Duodenal mucosa (tissue), 2 donors: ENCODE measurements at regions not wholly inside any gene's neighbourhood (a gene's known extent, or its start where the extent isn't known, plus 50 kb on each side); places are given as distances from the start of the nearest gene placed in this dataset.

Source experiments
- H3K27ac ChIP-seq: one replicate; pipeline ENCODE4 v1.7.0; 2013; ENCODE audit warnings: low read depth, low read length
- H3K27me3 ChIP-seq, 2 donors: one replicate each; pipeline ENCODE4 v1.7.0; 2013; ENCODE audit warnings: low read length in 2 of 2, control low read depth in 1 of 2; ENCODE audit not compliant: insufficient read depth in 2 of 2, control insufficient read depth in 1 of 2
- H3K36me3 ChIP-seq, 2 donors: one replicate each; pipeline ENCODE4 v1.7.0; 2013; ENCODE audit warnings: low read length in 2 of 2, control low read depth in 1 of 2; ENCODE audit not compliant: insufficient read depth in 2 of 2, control insufficient read depth in 1 of 2
- H3K4me1 ChIP-seq, 2 donors: one replicate each; pipeline ENCODE4 v1.7.0; 2013; ENCODE audit warnings: low read length in 2 of 2, control low read depth in 1 of 2; ENCODE audit not compliant: insufficient read depth in 2 of 2, control insufficient read depth in 1 of 2
- H3K4me3 ChIP-seq, 2 donors: one replicate each; pipeline ENCODE4 v1.7.0; 2013; ENCODE audit warnings: low read length in 2 of 2, low read depth in 1 of 2
- H3K9ac ChIP-seq, 2 donors: one replicate each; pipeline ENCODE4 v1.7.0; 2013; ENCODE audit warnings: low read length in 2 of 2, low read depth in 1 of 2
- H3K9me3 ChIP-seq, 2 donors: one replicate each; pipeline ENCODE4 v1.7.0; 2013; ENCODE audit warnings: low read length in 2 of 2, control low read depth in 1 of 2; ENCODE audit not compliant: control insufficient read depth in 1 of 2

DNA sequence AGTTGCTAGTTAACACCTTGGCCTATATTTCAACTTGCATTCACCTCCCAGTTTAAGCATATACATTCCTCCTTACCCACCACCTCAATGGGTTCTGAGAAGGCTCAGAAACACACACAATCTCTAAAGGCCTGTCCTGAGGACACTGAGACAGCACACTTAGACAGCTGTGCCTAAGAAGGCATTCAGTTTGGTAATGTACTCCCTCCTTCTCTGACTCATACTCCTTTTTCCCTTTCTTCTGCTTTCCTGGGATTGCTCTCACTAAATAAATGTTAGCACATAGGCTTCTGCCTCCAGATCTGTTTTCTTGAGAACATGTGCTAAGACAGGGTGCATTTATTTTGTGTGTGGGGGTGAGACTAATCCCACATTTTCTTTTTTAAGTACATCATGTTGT, 456.8 kb upstream of the CDH6 start:
- Histone ChIP-seq H3K27ac (no peak overlapping the region), H3K4me3 (no peak overlapping the region), H3K4me1 (no peaks in the 10 kb centered on the region), H3K9ac (no peak overlapping the region), H3K36me3 (no peaks in the 10 kb centered on the region), H3K9me3 (no peaks in the 10 kb centered on the region), H3K27me3 (no peaks in the 10 kb centered on the region)

DNA sequence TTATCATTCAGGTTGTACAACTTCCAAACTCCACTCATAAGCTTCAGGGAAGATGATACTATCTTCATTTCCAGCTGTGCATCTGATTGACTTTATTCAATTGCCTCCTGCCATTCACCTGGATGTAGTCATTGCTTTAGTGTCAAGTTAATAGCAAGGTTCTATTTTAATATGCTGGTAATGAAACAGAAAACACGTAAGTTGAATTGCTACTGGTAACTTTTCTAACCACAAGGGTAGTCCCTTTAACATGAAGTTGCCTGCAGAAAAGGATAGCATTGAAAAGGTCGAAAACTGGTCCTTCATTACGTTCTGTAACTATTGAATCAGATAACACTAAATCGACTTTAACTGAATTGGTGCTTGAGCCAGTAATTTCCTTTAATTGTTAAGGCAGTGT, 459.4 kb upstream of the CDH6 start:
- H3K9ac ChIP-seq, result no peak overlapping the region
- H3K36me3 ChIP-seq, result no peaks in the 10 kb centered on the region
- no peaks in the 10 kb centered on the region for H3K4me1 ChIP-seq
- H3K27ac ChIP-seq, result no peak overlapping the region
- no peaks in the 10 kb centered on the region for H3K9me3 ChIP-seq
- H3K27me3 ChIP-seq, result no peaks in the 10 kb centered on the region
- no peak overlapping the region for H3K4me3 ChIP-seq

- Histone ChIP-seq H3K9me3 (no peaks in the 10 kb centered on the region), H3K27me3 (no peaks in the 10 kb centered on the region), H3K36me3 (no peaks in the 10 kb centered on the region), H3K9ac (no peak overlapping the region), H3K4me1 (no peaks in the 10 kb centered on the region), H3K4me3 (no peak overlapping the region), H3K27ac (no peak overlapping the region)
Observed at GRCh38 chr5:30725073-30725472, 468.4 kb upstream of the CDH6 start.

DNA sequence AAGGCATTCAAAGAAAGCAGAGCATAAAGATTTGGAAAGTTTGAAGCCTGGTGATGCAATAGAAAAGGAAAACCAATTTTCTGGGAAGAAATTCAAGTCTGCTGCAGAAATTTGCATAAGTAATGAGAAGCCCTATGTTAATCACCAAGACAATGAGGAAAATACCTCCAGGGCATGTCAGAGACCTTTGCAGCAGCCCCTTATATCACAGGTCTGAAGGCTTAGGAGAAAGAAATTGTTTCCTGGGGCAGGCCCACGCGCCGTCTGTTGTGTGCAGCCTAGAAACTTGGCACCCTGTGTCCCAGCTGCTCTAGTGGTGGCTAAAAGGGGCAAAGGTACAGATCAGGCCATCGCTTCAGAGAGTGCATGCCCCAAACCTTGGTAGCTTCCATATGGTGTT, 495.3 kb upstream of the CDH6 start:
- H3K4me1 ChIP-seq, result no peaks in the 10 kb centered on the region
- H3K9ac ChIP-seq, result no peak overlapping the region

DNA sequence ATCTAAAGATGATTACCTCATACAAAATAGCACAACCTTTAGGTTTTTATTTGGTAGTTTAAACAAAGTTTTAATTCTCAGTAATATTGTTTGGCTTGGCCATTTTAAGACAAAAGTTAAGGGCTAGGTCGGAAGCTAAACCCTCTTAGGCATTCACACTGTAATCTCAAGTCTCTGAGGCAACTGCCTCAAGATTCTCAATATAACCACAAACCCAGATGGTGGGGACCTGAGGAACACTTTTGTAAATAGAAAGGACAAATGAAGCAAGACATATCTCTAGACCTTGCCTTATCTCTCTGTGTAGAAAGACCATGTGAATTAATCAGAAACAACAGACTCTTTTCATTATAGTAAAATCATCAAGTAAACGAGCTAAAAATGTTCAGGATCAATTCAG, 500.2 kb upstream of the CDH6 start:
- Histone ChIP-seq H3K4me1 (no peaks in the 10 kb centered on the region), H3K9me3 (no peaks in the 10 kb centered on the region), H3K27me3 (no peaks in the 10 kb centered on the region), H3K27ac (no peak overlapping the region), H3K36me3 (no peaks in the 10 kb centered on the region), H3K4me3 (no peak overlapping the region), H3K9ac (no peak overlapping the region)

More for the DNA sequence above, 495.3 kb upstream of the CDH6 start:
- no peaks in the 10 kb centered on the region for H3K27me3 ChIP-seq
- no peaks in the 10 kb centered on the region for H3K36me3 ChIP-seq
- H3K4me3 ChIP-seq, result no peak overlapping the region
- H3K27ac ChIP-seq, result no peak overlapping the region
- peaks cover 0 to 3% of the 10 kb centered on the region in 2 donors for H3K9me3 ChIP-seq

- no peaks in the 10 kb centered on the region for H3K27me3 ChIP-seq
- no peak overlapping the region for H3K4me3 ChIP-seq
- no peaks in the 10 kb centered on the region for H3K36me3 ChIP-seq
- H3K4me1 ChIP-seq, result no peaks in the 10 kb centered on the region
- no peak overlapping the region for H3K9ac ChIP-seq
- no peak overlapping the region for H3K27ac ChIP-seq
- H3K9me3 ChIP-seq, result no peaks in the 10 kb centered on the region
Observed at GRCh38 chr5:30690931-30691330, 502.6 kb upstream of the CDH6 start.

- no peaks in the 10 kb centered on the region for H3K9me3 ChIP-seq
- no peaks in the 10 kb centered on the region for H3K4me1 ChIP-seq
- no peak overlapping the region for H3K4me3 ChIP-seq
- no peaks in the 10 kb centered on the region for H3K36me3 ChIP-seq
- no peaks in the 10 kb centered on the region for H3K27me3 ChIP-seq
- no peak overlapping the region for H3K27ac ChIP-seq
- no peak overlapping the region for H3K9ac ChIP-seq
Observed at GRCh38 chr5:30687461-30687860, 506.0 kb upstream of the CDH6 start.

GRCh38 chr5:30686530-30686929, 507.0 kb upstream of the CDH6 start:
- no peak overlapping the region for H3K4me3 ChIP-seq
- H3K27ac ChIP-seq, result no peak overlapping the region
- H3K9me3 ChIP-seq, result no peaks in the 10 kb centered on the region
- H3K4me1 ChIP-seq, result no peaks in the 10 kb centered on the region
- H3K36me3 ChIP-seq, result no peaks in the 10 kb centered on the region
- no peak overlapping the region for H3K9ac ChIP-seq
- no peaks in the 10 kb centered on the region for H3K27me3 ChIP-seq

- Histone ChIP-seq H3K4me3 (no peak overlapping the region), H3K36me3 (no peaks in the 10 kb centered on the region), H3K27me3 (no peaks in the 10 kb centered on the region), H3K9ac (no peak overlapping the region), H3K9me3 (peaks cover 0 to 13% of the 10 kb centered on the region in 2 donors), H3K4me1 (no peaks in the 10 kb centered on the region), H3K27ac (no peak overlapping the region)
Observed at GRCh38 chr5:30676223-30676840, 517.2 kb upstream of the CDH6 start.

DNA sequence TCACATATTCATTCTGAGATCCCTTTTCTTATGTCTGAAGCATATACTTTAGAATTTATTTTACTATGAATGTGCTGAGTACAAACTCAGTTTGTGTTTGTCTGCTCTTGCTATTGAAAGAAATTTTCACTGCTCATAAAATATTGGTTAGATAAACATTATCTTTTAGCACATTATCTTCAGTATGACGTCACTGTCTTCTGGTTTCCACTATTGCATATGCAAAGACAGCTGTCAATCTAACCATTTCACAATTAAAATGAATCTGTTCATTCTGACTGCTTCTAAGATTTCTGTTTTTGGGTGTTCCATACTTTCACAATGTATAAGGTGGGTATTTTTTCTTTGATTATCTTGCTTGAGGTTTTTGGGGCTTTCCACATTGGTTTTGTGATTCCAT, 526.2 kb upstream of the CDH6 start:
- no peaks in the 10 kb centered on the region for H3K36me3 ChIP-seq
- H3K4me3 ChIP-seq, result no peak overlapping the region

GRCh38 chr5:30663536-30663935, 530.0 kb upstream of the CDH6 start:
- Histone ChIP-seq H3K27me3 (no peaks in the 10 kb centered on the region), H3K9me3 (no peaks in the 10 kb centered on the region), H3K4me3 (no peak overlapping the region), H3K27ac (no peak overlapping the region), H3K36me3 (no peaks in the 10 kb centered on the region), H3K4me1 (no peaks in the 10 kb centered on the region), H3K9ac (no peak overlapping the region)

More for the DNA sequence above, 526.2 kb upstream of the CDH6 start:
- H3K27me3 ChIP-seq, result no peaks in the 10 kb centered on the region
- no peak overlapping the region for H3K27ac ChIP-seq
- H3K9me3 ChIP-seq, result no peaks in the 10 kb centered on the region
- no peaks in the 10 kb centered on the region for H3K4me1 ChIP-seq
- no peak overlapping the region for H3K9ac ChIP-seq
